Esophagus muscularis mucosa (tissue), 4 donors: ENCODE measurements at regions not wholly inside any gene's neighbourhood (a gene's known extent, or its start where the extent isn't known, plus 50 kb on each side); places are given as distances from the start of the nearest gene placed in this dataset.

Source experiments
- DNase-seq: peaks from one replicate; pipeline ENCODE4 v3.0.0-alpha.2; 2017; ENCODE audit errors: extremely low spot score
- H3K27ac ChIP-seq, 4 donors: fragments of 200-600 bp; sonication (generic); replicated peaks in 1 of 4; 1 replicate in 3 of 4; 2 replicates in 1 of 4; pipeline ENCODE4 v1.5.1; 2016 to 2019; ENCODE audit warnings: mild to moderate bottlenecking in 1 of 4
- H3K27me3 ChIP-seq, 4 donors: fragments of 200-600 bp; sonication (generic); one replicate each; pipeline versions ENCODE4 v1.5.1 to v1.6.0; 2016 to 2019
- H3K36me3 ChIP-seq, 4 donors: fragments of 200-600 bp; sonication (generic); one replicate each; pipeline ENCODE4 v1.5.1; 2016 to 2019
- H3K4me1 ChIP-seq, 4 donors: fragments of 200-600 bp; sonication (generic); one replicate each; pipeline ENCODE4 v1.5.1; 2016 to 2019
- H3K4me3 ChIP-seq, 4 donors: fragments of 200-600 bp; sonication (generic); 1 replicate in 2 of 4; 2 replicates in 2 of 4; pipeline ENCODE4 v1.5.1; 2016 to 2019; ENCODE audit warnings: mild to moderate bottlenecking in 4 of 4, moderate library complexity in 1 of 4
- H3K9me3 ChIP-seq, 4 donors: fragments of 200-600 bp; sonication (generic); 1 replicate in 3 of 4; 2 replicates in 1 of 4; pipeline ENCODE4 v1.5.1; 2016 to 2019
- CTCF ChIP-seq, 3 experiments: fragments of 200-600 bp in 2 of 3; fragments of 450-650 bp in 1 of 3; sonication (generic) in 2 of 3; IDR thresholded peaks; one replicate each; pipeline ENCODE4 v1.5.1; 2017 to 2019; ENCODE audit warnings: antibody characterized with exemption in 3 of 3, mild to moderate bottlenecking in 2 of 3, moderate library complexity in 1 of 3
- EP300 ChIP-seq: sonication (generic); formaldehyde crosslinking; IDR thresholded peaks from one replicate; pipeline ENCODE4 v1.6.1; 2017; ENCODE audit warnings: antibody characterized with exemption
- POLR2A ChIP-seq: fragments of 450-650 bp; IDR thresholded peaks from one replicate; pipeline ENCODE4 v1.6.1; 2017; ENCODE audit warnings: antibody characterized with exemption, moderate library complexity, mild to moderate bottlenecking, low read depth
- POLR2AphosphoS5 ChIP-seq, 2 donors: sonication (generic); formaldehyde crosslinking; IDR thresholded peaks; one replicate each; pipeline ENCODE4 v1.6.1; 2017; ENCODE audit warnings: antibody characterized with exemption in 2 of 2
- WGBS: methylation state at CpG from one replicate; pipeline ENCODE4 v1.1.5; 2018; 5-methylcytosine and 5-hydroxymethylcytosine counted together
- intact Hi-C: fragments of 100-400 bp; cut with DNase I; formaldehyde crosslinking; loops from one replicate; pipeline ENCODE4 v1.15.1; 2023

GRCh38 chr4:125734504-125734903 lies 419.7 kb downstream of the FAT4 start:
- WGBS, result 85% methylated on average over 5 of the region's 5 CpGs
- Histone ChIP-seq H3K27me3 (no peaks in the 10 kb centered on the region), H3K36me3 (no peaks in the 10 kb centered on the region), H3K4me3 (no peak overlapping the region), H3K4me1 (peaks cover 0 to 18% (median 11%) of the 10 kb centered on the region in 4 donors), H3K27ac (no peak overlapping the region), H3K9me3 (no peaks in the 10 kb centered on the region)
- intact Hi-C loops, result no loop called here
- no peak for TF ChIP-seq EP300
- TF ChIP-seq POLR2AphosphoS5 (IDR thresholded peaks at IDR 0.05), result no peak
- no peak for TF ChIP-seq POLR2A
- no peak for TF ChIP-seq CTCF (IDR thresholded peaks at IDR 0.05)
- DNase-seq, result no peak

- no peak overlapping the region for H3K4me3 ChIP-seq
- peaks cover 0 to 22% (median 11%) of the 10 kb centered on the region in 4 donors for H3K4me1 ChIP-seq
- no peaks in the 10 kb centered on the region for H3K36me3 ChIP-seq
- intact Hi-C loops, result no loop called here
- no peaks in the 10 kb centered on the region for H3K9me3 ChIP-seq
- TF ChIP-seq EP300, result no peak
- TF ChIP-seq POLR2AphosphoS5 (IDR thresholded peaks at IDR 0.05), result peak in 1 of 2 donors; percentile 32
- WGBS, result 37% methylated on average over 4 of the region's 4 CpGs
- H3K27me3 ChIP-seq, result no peaks in the 10 kb centered on the region
- no peak overlapping the region for H3K27ac ChIP-seq
- no peak for DNase-seq
Measured at GRCh38 chr4:125735102-125735501, 420.3 kb downstream of the FAT4 start.

- DNase-seq, result no peak
- H3K4me3 ChIP-seq, result no peak overlapping the region
- WGBS, result 76% methylated on average over 1 of the region's 1 CpG
- no peak overlapping the region for H3K27ac ChIP-seq
- no peaks in the 10 kb centered on the region for H3K27me3 ChIP-seq
- H3K9me3 ChIP-seq, result no peaks in the 10 kb centered on the region
- TF ChIP-seq POLR2AphosphoS5 (IDR thresholded peaks at IDR 0.05), result no peak
- TF ChIP-seq CTCF (IDR thresholded peaks at IDR 0.05), result peak in 1 of 3 experiments; percentile 4
- TF ChIP-seq EP300, result no peak
- intact Hi-C loops, result no loop called here
- H3K36me3 ChIP-seq, result no peaks in the 10 kb centered on the region
- H3K4me1 ChIP-seq, result peaks cover 0 to 22% (median 11%) of the 10 kb centered on the region in 4 donors
Measured at GRCh38 chr4:125736057-125736456, 421.3 kb downstream of the FAT4 start.

DNA sequence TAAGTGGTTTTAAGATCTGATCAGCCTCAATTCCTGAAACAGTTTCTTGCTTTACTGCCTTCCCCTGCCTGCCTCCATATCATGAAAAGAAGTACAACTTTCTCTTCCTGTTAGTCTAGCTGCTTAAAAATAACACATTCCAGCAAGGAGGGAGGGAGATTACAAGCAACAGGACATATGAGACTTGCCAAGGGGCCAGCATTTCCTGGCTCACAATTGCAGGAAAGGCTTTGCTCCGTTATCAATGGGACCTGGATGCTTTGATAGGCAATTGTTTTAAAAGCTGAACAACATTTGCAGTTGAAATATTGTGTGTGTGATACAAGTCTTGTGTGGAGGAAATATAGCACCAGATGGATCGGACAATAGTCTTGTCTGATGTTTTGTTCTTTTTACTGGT lies 425.0 kb downstream of the FAT4 start:
- Histone ChIP-seq H3K4me1 (peaks cover 0 to 18% (median 8%) of the 10 kb centered on the region in 4 donors), H3K27ac (no peak overlapping the region), H3K4me3 (no peak overlapping the region), H3K27me3 (no peaks in the 10 kb centered on the region), H3K9me3 (peaks cover 0 to 4% (median 0%) of the 10 kb centered on the region in 4 donors), H3K36me3 (no peaks in the 10 kb centered on the region)
- DNase-seq, result no peak
- WGBS, result 62% methylated on average over 2 of the region's 2 CpGs
- TF ChIP-seq CTCF (IDR thresholded peaks at IDR 0.05) (no peak), POLR2A (no peak), POLR2AphosphoS5 (IDR thresholded peaks at IDR 0.05) (no peak), EP300 (no peak)
- intact Hi-C loops, result no loop called here

GRCh38 chr4:125741825-125742452 lies 427.2 kb downstream of the FAT4 start:
- no peak for DNase-seq
- intact Hi-C loops, result loop anchor here (2.0 kb wide), 1 partner anchor 429 kb away; no protein-coding TSS in a partner anchor
- H3K36me3 ChIP-seq, result no peaks in the 10 kb centered on the region
- H3K27me3 ChIP-seq, result no peaks in the 10 kb centered on the region
- TF ChIP-seq POLR2A (no peak), POLR2AphosphoS5 (IDR thresholded peaks at IDR 0.05) (no peak), CTCF (IDR thresholded peaks at IDR 0.05) (peak; percentile 45 to 69 (median 61)), EP300 (no peak)
- peaks cover 0 to 4% (median 0%) of the 10 kb centered on the region in 4 donors for H3K9me3 ChIP-seq
- H3K27ac ChIP-seq, result no peak overlapping the region
- H3K4me3 ChIP-seq, result no peak overlapping the region
- WGBS, result 80% methylated on average over 8 of the region's 8 CpGs
- H3K4me1 ChIP-seq, result peaks cover 0 to 9% (median 0%) of the 10 kb centered on the region in 4 donors
